NCI-H82 treated with DMSO at 0.1 percent for 48 hours (cell line): ENCODE measurements at regions not wholly inside any gene's neighbourhood (a gene's known extent, or its start where the extent isn't known, plus 50 kb on each side); places are given as distances from the start of the nearest gene placed in this dataset.

Experiments used
- DNase-seq: peaks from one replicate; lab custom pipeline; 2025; ENCODE audit not compliant: unreplicated experiment; lab: John Stamatoyannopoulos, UW

GRCh38 chr6:7045746-7046145 lies 62.0 kb upstream of the RREB1 start:
- no peak for DNase-seq

- DNase-seq = no peak
Measured at GRCh38 chr6:7047128-7047527, 60.6 kb upstream of the RREB1 start.

DNA sequence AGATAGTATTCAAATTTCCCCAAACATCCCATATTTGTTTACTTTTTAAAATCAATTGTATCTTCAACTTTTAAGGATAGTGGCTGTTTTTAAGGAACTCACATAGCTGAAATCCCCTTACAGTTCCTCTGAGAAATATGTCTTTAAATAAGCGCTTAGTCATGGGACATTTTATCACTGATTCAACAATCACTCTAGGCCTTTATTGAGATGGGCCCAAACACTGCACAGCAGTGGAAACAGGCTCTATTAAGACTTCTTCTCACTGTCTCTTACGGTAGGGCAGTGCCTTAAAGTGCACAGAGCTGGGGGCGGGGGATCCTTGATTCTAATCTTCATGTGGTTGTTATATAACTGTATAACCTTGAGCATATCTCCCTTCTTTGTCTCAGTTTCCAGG lies 59.8 kb upstream of the RREB1 start:
- DNase-seq = peak; percentile 15

DNA sequence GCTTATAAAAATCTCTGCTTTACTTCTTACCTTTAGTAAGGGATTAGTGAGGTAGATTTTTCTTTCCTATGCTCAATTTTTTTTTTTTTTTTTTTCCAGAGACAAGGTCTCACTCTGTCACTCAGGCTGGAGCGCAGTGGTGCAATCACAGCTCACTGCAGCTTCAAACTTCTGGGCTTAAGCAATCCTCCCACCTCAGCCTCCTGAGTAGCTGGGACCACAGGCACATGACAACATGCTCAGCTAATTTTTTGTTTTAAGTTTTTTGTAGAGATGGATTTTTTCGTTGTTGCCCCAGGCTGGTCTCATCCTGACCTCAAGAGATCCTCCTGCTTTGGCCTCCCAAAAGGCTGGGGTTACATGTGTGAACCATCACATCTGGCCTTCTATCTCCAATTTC lies 58.9 kb upstream of the RREB1 start:
- no peak for DNase-seq

- no peak for DNase-seq
Measured at GRCh38 chr6:7050004-7050403, 57.8 kb upstream of the RREB1 start.

DNA sequence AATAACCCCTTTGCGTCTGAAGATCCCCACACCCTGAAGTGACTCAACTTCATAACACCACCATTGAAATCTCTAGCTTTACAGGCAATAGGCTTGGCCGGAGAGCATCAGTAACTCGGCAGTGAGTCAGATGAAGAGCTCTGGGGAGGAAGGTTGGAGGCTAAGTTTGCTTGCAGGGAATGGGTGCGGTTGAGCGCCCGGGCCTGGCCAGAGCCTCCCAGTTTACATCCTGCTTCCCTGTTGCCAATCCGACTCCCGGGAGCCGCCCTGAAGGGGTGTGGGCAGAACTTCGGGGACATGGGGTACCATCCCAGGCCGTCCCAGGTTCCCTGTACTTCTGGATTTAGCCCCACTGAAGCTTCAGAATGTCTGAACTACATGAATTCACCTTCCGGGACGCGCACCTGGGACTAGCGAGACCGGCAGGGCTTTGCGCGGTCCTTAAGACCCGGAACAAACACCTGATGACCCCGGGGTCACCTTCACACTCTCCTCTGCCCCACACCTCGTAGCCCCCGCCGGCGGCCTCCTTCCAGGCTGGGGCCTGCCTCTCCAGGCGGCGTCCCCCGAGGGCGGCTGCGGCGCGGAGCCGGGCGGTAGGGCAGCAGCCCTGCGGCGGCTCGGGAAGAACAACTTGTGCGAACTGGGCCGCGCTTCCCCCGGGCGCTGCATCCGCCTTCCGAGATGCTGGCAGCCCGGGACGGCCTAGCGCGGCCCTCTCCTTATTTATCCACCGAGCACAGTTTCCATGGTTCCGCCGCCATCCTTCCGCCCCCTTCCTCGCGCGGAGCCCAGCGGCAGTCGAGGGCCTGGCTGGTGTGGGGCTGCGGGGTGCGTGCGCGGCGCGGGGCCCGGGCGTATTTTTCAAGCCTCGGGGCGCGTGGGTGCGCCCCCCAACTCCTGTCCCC lies 56.6 kb upstream of the RREB1 start:
- DNase-seq = peak; percentile 54

DNA sequence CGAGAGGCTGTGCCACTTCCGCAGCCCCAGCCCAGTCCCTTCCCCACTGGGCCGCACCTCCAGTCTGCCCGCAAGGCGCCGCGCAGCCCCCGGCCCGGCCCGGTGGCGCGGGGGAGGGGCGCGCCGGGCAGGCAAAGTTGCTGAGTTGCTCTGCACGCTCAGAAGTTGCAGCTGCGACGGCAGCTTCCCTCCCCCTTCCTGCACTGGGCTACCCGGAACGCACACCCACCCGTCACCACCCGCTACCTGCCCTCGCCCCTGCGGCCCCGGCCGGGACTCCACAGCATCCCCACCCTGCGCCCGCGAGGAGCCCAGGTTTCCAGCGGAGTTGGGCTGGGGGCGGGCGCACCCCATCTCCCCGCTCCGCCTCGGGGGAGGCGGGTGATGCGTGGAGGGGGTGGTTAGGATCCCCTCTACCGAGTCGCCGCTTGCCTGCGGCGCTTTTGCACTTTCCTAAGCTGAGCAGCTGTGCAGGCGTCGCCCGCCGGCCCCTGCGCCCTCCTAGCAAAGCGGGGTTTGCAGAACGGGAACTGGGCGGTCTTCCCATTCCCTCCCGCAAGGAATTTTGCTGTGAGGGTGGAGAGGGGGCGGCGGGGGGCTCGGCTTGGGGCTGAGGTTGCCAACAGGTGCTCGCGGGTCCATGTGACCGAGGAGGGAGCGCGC lies 55.9 kb upstream of the RREB1 start:
- DNase-seq = no peak

DNA sequence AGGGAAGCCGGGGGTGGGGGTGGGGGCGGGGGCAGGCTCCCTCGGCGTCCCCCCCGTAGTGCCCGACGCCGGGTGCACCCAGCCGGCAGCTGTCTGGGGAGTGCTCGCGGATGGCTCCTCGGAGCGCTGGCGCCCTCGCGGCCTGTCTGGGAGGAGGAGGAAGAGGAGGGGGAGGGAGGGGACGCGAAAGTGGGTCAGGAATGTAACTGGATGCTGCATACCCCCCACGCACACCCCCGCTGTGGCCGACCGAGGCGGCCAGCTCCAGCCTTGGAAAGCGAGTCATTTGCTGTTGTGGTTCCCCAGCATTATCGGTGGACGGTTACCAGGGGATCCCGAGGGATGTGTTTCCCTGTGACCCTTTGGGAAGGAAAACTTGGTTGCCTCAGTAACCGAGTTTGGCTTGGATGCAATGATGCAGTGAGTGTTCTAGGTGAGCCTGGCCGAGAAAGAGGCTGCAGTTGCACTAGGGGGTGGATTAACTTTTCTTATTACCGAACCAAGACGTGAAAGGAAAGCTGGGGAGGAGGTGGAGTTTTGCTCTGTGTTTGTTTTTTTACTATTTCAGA lies 55.2 kb upstream of the RREB1 start:
- no peak for DNase-seq

- DNase-seq = no peak
Measured at GRCh38 chr6:7053125-7053774, 54.5 kb upstream of the RREB1 start.
